Activated T-cell treated with anti-CD3 and anti-CD28 coated beads, Interleukin-2, amount 50 U/mL, for 4 hours (primary cell): ENCODE measurements at regions not wholly inside any gene's neighbourhood (a gene's known extent, or its start where the extent isn't known, plus 50 kb on each side); places are given as distances from the start of the nearest gene placed in this dataset.
"Not testable (repeated sequence)": the region's sequence is repeated elsewhere in the genome, so short reads cannot be mapped to it uniquely, and the experiment has no call there.

ENCODE experiments used
- ATAC-seq, 2 donors: fragments of 200-7000 bp; cut with Tn5 transposase; one replicate each; pipeline ENCODE4 v1.10.0; 2021
- DNase-seq: peaks from one replicate; pipeline ENCODE4 v3.0.0-alpha.2; 2020
- H3K27me3 Mint-ChIP-seq: one replicate; pipeline ENCODE4 v1.8.0; 2021; ENCODE audit warnings: low read depth, mixed read lengths
- H3K36me3 Mint-ChIP-seq: one replicate; pipeline ENCODE4 v1.8.0; 2022; ENCODE audit warnings: mixed read lengths; ENCODE audit not compliant: insufficient read depth
- H3K4me1 Mint-ChIP-seq: one replicate; pipeline ENCODE4 v1.8.0; 2021; ENCODE audit warnings: low read depth, mixed read lengths
- H3K4me3 Mint-ChIP-seq: one replicate; pipeline ENCODE4 v1.8.0; 2021; ENCODE audit warnings: mild to moderate bottlenecking, moderate library complexity, mixed read lengths
- H3K9me3 Mint-ChIP-seq: one replicate; pipeline ENCODE4 v1.8.0; 2021; ENCODE audit warnings: mixed read lengths

GRCh38 chr6:113366505-113366904, 490.6 kb upstream of the MARCKS start:
- no peaks in the 10 kb centered on the region for H3K27me3 Mint-ChIP-seq
- no peak overlapping the region for H3K4me3 Mint-ChIP-seq
- H3K36me3 Mint-ChIP-seq: no peaks in the 10 kb centered on the region
- no peaks in the 10 kb centered on the region for H3K4me1 Mint-ChIP-seq
- DNase-seq (no peak), ATAC-seq (no peak)
- no peaks in the 10 kb centered on the region for H3K9me3 Mint-ChIP-seq

- Mint-ChIP-seq H3K36me3 (no peaks in the 10 kb centered on the region), H3K9me3 (no peaks in the 10 kb centered on the region), H3K27me3 (no peaks in the 10 kb centered on the region)
Observed at GRCh38 chr6:113370508-113371502, 486.3 kb upstream of the MARCKS start.

GRCh38 chr6:113375466-113375865, 481.7 kb upstream of the MARCKS start:
- not testable (repeated sequence) for H3K27me3 Mint-ChIP-seq, H3K36me3 Mint-ChIP-seq, H3K9me3 Mint-ChIP-seq, H3K4me3 Mint-ChIP-seq, ATAC-seq, H3K4me1 Mint-ChIP-seq, DNase-seq

More at GRCh38 chr6:113370508-113371502, 486.3 kb upstream of the MARCKS start:
- DNase-seq: no peak
- ATAC-seq: no peak
- H3K4me1 Mint-ChIP-seq: no peaks in the 10 kb centered on the region
- H3K4me3 Mint-ChIP-seq: no peak overlapping the region

DNA sequence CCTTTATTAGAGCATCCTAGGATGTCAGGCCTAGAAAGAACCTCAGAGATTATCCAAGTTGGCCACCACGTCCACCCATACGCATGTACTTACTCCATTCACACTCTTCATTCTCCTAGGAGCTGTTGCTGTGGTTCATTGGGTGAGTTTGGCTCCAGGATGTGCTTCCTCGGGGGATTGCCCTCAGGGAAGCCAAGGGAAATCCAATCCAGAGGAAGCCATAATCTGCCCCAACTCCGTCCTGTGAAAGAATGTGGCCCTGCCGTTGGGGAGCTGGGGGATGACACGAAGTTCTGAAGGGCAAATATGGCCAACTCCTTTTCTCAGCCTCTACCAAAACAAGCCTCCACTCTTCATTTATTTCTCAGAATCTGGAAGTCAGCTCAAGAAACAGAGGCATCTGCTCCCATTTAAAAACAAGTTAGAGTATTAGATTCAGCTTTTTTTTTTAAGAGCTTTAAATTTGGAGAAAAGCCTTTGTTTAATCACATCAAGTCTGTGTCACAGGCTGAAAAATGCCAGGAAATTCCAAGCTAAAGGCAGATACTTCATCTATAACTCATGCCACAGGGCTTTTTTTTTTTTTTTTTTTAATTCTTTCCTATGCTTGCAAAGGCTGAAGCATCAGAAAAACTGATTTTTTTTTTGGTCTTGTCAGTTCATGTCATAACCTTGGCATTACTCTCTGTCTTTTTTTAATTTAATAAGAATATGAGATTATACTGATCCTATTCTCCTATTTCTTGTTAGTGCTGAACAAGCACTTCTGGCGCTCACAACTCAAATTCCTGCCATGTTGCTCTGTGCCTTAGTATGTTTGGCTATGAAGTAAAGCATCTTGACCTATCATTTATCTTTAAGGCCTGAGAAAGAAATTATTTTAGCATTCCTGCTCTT, 480.9 kb upstream of the MARCKS start:
- Mint-ChIP-seq H3K4me1 (no peaks in the 10 kb centered on the region), H3K9me3 (no peaks in the 10 kb centered on the region), H3K27me3 (no peaks in the 10 kb centered on the region), H3K4me3 (no peak overlapping the region), H3K36me3 (no peaks in the 10 kb centered on the region)
- DNase-seq (no peak), ATAC-seq (no peak)

DNA sequence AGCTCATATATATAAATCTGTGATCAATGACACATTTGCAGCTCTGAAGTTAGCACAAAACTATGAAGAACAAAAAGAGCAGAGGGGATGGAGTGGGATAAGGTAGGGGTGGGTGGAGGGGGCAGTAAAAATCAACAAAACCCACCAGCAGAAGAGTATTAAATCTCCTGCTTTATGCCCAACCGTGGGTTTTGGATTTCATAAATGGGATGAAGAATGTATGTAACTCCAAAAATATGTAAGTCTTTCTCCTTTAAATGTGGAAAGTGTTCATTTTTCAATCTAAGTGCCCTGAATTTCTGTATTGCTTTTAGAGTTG, 480.3 kb upstream of the MARCKS start:
- H3K36me3 Mint-ChIP-seq: no peaks in the 10 kb centered on the region
- no peak for ATAC-seq
- H3K27me3 Mint-ChIP-seq: no peaks in the 10 kb centered on the region
- no peaks in the 10 kb centered on the region for H3K9me3 Mint-ChIP-seq
- H3K4me3 Mint-ChIP-seq: no peak overlapping the region
- no peaks in the 10 kb centered on the region for H3K4me1 Mint-ChIP-seq
- DNase-seq: no peak

GRCh38 chr6:113377362-113377942, 479.7 kb upstream of the MARCKS start:
- DNase-seq (no peak), ATAC-seq (no peak)
- no peaks in the 10 kb centered on the region for H3K36me3 Mint-ChIP-seq
- no peaks in the 10 kb centered on the region for H3K4me1 Mint-ChIP-seq
- no peak overlapping the region for H3K4me3 Mint-ChIP-seq
- H3K27me3 Mint-ChIP-seq: no peaks in the 10 kb centered on the region
- H3K9me3 Mint-ChIP-seq: no peaks in the 10 kb centered on the region

- H3K9me3 Mint-ChIP-seq: no peaks in the 10 kb centered on the region
- H3K4me1 Mint-ChIP-seq: no peaks in the 10 kb centered on the region
- H3K27me3 Mint-ChIP-seq: no peaks in the 10 kb centered on the region
- no peaks in the 10 kb centered on the region for H3K36me3 Mint-ChIP-seq
- DNase-seq: no peak
- ATAC-seq: no peak
- no peak overlapping the region for H3K4me3 Mint-ChIP-seq
Observed at GRCh38 chr6:113380591-113380990, 476.6 kb upstream of the MARCKS start.

DNA sequence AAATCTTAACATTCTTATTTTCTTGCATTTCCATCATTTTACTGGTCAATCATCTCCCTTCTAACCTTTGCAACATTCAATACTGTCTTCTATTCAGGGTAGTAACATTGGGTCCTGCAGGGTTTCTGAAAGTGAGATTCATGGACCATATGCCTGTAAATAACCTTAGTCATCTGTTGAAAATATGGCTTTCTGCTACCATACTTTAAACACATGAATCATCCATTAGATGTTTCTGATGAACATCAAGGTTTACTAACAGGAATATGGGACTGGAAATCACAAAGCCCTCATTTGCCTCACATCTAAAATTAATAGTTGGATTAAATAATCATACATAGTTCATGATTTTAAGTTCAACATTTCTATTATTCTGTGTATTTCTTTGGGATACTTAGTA, 475.9 kb upstream of the MARCKS start:
- H3K4me1 Mint-ChIP-seq: no peaks in the 10 kb centered on the region
- no peak for ATAC-seq
- no peaks in the 10 kb centered on the region for H3K36me3 Mint-ChIP-seq
- no peaks in the 10 kb centered on the region for H3K27me3 Mint-ChIP-seq
- no peak for DNase-seq
- H3K4me3 Mint-ChIP-seq: no peak overlapping the region
- H3K9me3 Mint-ChIP-seq: no peaks in the 10 kb centered on the region

- no peak overlapping the region for H3K4me3 Mint-ChIP-seq
- ATAC-seq (no peak), DNase-seq (no peak)
- no peaks in the 10 kb centered on the region for H3K9me3 Mint-ChIP-seq
- no peaks in the 10 kb centered on the region for H3K36me3 Mint-ChIP-seq
- no peaks in the 10 kb centered on the region for H3K27me3 Mint-ChIP-seq
- H3K4me1 Mint-ChIP-seq: no peaks in the 10 kb centered on the region
Observed at GRCh38 chr6:113381959-113382358, 475.2 kb upstream of the MARCKS start.

DNA sequence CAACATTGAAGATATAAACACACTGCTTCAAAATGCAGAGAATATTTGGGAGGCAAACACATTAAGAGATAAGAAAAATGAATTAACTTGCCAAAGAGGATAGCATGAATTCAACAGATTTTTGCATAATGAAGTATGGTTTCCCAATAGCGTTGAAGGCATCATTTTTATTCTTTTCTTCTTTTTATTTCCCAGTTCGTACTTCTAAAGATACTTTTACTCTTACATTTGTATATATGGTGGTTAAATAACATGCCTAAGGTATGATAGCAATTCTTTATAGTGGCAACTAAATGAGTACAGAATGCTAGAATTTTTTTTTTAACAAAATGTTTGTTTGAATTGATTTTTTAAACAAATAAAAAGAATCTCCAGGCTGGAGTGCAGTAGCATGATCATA, 473.4 kb upstream of the MARCKS start:
- DNase-seq (no peak), ATAC-seq (no peak)
- H3K27me3 Mint-ChIP-seq: no peaks in the 10 kb centered on the region
- no peaks in the 10 kb centered on the region for H3K36me3 Mint-ChIP-seq
- H3K9me3 Mint-ChIP-seq: no peaks in the 10 kb centered on the region
- no peak overlapping the region for H3K4me3 Mint-ChIP-seq
- H3K4me1 Mint-ChIP-seq: no peaks in the 10 kb centered on the region

DNA sequence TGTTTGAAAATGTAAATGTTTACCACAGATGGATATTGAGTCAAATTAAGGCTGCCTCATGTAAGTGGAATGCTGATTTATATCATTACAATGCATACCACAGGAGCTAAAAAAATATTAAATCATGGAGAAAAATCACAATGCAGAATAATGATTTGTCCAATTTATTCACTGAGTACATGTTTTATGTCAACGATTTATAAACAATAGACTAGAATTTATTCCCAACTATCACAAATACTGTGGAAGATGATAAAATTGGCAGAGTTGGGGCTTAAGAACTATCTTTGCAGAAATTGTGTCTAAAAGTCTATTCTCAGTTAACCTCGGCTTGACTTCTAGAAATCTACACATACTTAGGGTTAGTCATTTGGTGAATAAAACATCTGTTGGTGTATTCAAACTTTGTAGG, 472.1 kb upstream of the MARCKS start:
- no peaks in the 10 kb centered on the region for H3K9me3 Mint-ChIP-seq
- no peak for ATAC-seq
- no peaks in the 10 kb centered on the region for H3K36me3 Mint-ChIP-seq
- H3K4me1 Mint-ChIP-seq: no peaks in the 10 kb centered on the region
- no peaks in the 10 kb centered on the region for H3K27me3 Mint-ChIP-seq
- H3K4me3 Mint-ChIP-seq: no peak overlapping the region
- no peak for DNase-seq

- Mint-ChIP-seq H3K36me3 (no peaks in the 10 kb centered on the region), H3K4me1 (no peaks in the 10 kb centered on the region)
Observed at GRCh38 chr6:113388996-113389395, 468.1 kb upstream of the MARCKS start.

DNA sequence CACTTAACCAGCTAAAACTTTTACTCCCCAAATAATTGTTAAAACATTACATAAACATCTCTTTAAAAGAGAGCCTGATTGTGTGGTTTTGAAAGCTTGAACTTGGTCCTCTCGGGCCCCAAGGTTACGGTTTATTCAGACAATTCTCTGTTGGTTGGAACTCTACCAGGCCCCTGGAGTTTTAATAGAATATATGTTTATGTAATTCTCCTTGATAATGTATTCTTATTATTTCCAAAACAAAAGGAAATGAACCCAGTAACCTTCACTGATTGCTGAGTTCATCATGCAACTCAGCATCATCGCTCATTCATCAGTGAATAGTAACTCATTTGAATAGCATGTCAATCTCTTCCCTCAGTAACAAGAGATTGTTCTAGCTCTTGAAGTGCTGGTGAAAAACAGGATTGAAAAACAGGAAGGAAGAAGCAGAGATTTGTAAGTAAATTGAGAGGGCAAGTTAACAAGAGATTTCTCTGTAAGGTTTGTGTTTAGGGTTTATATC, 464.5 kb upstream of the MARCKS start:
- Mint-ChIP-seq H3K27me3 (no peaks in the 10 kb centered on the region), H3K4me3 (no peak overlapping the region)

More at GRCh38 chr6:113388996-113389395, 468.1 kb upstream of the MARCKS start:
- no peak for ATAC-seq
- no peak for DNase-seq
- Mint-ChIP-seq H3K9me3 (no peaks in the 10 kb centered on the region), H3K4me3 (no peak overlapping the region), H3K27me3 (no peaks in the 10 kb centered on the region)

GRCh38 chr6:113394216-113394615, 462.9 kb upstream of the MARCKS start:
- DNase-seq (no peak), ATAC-seq (no peak)
- no peaks in the 10 kb centered on the region for H3K36me3 Mint-ChIP-seq
- no peaks in the 10 kb centered on the region for H3K9me3 Mint-ChIP-seq
- H3K4me1 Mint-ChIP-seq: no peaks in the 10 kb centered on the region
- no peaks in the 10 kb centered on the region for H3K27me3 Mint-ChIP-seq
- no peak overlapping the region for H3K4me3 Mint-ChIP-seq

More for the DNA sequence above, 464.5 kb upstream of the MARCKS start:
- no peak for DNase-seq
- Mint-ChIP-seq H3K4me1 (no peaks in the 10 kb centered on the region), H3K36me3 (no peaks in the 10 kb centered on the region), H3K9me3 (no peaks in the 10 kb centered on the region)
- ATAC-seq: no peak
